NCI-H774 (cell line): ENCODE measurements at regions not wholly inside any gene's neighbourhood (a gene's known extent, or its start where the extent isn't known, plus 50 kb on each side); places are given as distances from the start of the nearest gene placed in this dataset.

ENCODE experiments used
- DNase-seq: peaks from one replicate; lab custom pipeline; 2025; lab: John Stamatoyannopoulos, UW

- no peak for DNase-seq
These were observed 184.4 kb upstream of the DYNLRB2 start for GRCh38 chr16:80356365-80356764.

DNA sequence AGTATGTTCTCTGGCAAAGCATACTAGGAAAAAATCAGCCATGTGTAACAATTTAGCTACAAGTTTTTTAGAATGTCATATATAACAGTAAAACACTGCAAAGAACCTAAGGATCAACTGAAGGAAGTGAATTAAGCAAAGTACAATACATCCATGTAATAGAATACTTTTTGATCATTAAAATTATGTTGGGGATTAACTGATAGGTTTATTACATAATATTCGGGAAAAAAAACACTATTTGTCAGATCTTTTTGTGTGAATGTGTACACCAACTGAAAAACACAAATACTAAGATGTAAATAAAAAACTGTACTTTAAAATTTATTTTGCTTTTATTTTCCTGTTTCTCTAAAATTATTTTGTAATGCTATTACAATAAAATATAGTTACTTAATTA lies 185.5 kb upstream of the DYNLRB2 start:
- DNase-seq, result no peak

- no peak for DNase-seq
These were observed 190.7 kb upstream of the DYNLRB2 start for GRCh38 chr16:80350061-80350460.

GRCh38 chr16:80347900-80348299 lies 192.9 kb upstream of the DYNLRB2 start:
- no peak for DNase-seq

GRCh38 chr16:80347002-80347401 lies 193.8 kb upstream of the DYNLRB2 start:
- no peak for DNase-seq

DNA sequence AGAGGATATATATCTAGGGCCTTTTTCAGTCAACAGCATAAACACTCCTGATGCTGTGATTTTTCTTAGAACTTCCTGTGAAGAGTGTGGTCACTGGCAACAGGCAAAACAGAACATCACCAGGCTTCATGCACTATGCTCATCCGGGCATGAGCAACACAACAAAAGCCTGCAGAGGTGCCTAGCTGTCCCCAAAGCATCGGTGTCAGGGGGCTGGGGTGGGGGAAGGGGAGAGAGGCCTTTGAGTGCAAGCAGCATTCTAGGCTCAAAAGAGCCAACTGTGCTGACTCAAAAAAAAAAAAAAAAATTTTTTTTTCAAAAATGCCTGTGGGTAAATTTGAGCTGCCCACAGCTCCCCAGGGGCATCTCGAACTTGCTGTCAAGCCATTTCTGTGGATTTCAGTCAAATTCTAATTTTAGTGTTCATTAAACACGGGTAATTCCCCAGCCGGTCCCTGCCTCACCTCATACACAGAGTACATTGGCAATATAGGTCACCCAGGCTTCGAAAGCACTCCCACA lies 194.6 kb upstream of the DYNLRB2 start:
- DNase-seq, result no peak

DNA sequence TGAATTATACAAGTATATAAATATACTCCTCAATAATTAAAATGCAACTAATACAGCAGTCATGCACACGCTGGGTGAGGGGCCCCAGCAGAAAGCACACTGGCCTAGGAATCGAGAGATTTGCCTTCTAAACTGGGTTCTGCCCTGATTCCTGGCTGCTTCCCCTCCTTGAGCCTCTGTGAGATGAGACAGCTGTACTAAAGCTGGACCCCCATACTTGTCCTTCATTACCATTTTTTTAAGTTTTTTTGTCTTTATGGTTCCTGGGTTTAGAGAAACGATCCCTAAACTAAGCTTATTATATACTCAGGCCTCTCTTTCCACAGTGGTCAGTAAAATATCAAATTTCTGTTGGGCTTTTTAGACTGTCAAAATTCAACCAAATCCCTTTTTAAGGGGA lies 195.1 kb upstream of the DYNLRB2 start:
- DNase-seq, result no peak

DNA sequence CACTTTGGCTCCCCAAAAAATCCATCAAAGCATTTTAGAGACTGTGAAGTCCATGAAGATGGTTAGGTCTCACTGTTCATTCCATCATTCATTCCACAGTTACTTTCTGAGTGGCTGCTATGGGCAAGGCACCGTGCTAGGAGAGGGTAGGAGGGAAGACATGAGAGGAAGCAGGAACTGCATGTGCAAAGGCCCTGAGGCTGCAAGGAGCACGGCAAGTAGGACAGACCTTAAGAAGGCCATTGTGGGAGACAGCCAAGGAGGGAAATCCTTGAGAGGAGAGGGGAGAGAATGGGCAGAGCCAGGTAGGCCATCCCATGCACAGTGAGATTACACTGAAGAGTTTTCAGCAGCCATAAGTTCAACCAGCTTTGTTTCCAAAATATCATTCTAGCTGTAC lies 196.2 kb upstream of the DYNLRB2 start:
- DNase-seq, result no peak

GRCh38 chr16:80341263-80341662 lies 199.5 kb upstream of the DYNLRB2 start:
- no peak for DNase-seq

DNA sequence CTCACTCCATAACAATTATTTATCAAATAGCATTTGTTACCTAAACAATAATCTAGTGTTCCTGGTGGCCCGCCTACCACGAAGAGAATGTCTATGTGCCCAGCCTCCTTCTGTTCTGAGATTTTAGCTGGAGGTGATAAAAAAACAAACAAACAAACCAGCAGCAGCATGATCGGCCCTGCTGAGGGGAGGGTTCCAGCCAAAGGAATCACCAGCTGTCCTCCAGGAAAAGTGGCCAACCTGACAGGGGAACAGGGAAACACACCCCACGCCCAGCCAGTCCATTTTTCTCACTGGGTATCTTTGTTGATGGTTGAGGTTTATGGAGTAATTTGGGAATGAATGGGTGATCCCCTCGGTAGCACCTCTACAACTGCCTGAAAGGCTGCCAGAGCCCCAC lies 203.0 kb upstream of the DYNLRB2 start:
- no peak for DNase-seq

DNA sequence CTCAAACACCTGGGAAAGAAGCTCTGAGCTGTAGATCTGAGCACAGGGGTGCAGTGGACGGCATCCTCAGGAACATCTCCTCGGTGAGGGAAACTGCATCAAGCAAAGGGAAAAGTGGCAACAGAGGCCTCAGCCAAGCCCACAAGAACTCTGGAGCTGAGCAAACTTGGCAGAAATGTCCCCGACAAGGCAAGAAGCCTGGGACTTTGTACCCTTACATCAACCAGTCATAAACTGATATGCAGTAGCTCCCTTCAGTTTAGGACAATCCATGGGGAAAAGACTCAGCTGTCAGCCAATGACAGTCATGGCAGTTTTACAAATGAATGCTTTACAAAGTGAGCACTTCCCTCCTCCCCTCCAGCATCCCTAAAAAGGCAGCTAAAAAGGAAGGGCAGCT lies 210.0 kb upstream of the DYNLRB2 start:
- no peak for DNase-seq

- no peak for DNase-seq
These were observed 210.6 kb upstream of the DYNLRB2 start for GRCh38 chr16:80330150-80330549.

DNA sequence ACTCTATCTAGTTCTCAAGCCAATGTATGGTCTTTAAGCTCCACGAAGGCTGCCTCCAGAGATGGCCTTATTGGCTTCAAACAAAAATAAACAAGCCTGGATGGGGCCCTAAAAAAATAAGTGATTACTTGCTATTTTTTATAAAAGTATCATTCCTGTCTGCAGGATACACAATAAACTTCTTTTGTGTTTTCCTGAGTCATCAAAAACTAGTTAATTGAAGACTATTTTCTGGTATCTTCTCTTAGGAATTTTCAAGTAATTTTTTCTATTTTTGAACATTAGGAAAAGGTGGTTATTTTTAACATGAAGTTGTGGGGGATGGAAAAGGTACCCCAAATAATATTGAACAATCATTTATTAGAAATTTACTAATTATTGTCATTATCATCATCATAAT lies 213.1 kb upstream of the DYNLRB2 start:
- DNase-seq, result no peak

DNA sequence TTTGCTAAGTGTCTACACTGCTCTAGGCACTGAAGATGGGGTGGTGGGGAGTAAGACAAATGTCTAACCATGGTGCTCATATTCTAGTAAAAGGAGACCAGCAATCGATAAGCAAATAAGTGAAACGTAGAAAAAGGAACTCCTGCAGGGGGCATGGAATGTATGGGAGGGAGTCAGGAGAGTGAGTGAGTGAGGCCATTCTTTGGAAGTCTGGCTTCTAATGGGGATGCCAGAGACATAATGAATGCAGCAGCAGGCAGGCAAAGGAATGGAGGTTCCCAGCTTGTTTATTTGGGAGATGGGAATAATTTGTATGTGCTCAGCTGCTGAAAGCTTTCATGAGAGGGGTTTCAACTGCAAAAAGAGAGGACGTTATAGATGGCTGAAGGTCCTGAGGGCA lies 216.4 kb upstream of the DYNLRB2 start:
- DNase-seq, result no peak

- no peak for DNase-seq
These were observed 217.0 kb upstream of the DYNLRB2 start for GRCh38 chr16:80323808-80324195.

DNA sequence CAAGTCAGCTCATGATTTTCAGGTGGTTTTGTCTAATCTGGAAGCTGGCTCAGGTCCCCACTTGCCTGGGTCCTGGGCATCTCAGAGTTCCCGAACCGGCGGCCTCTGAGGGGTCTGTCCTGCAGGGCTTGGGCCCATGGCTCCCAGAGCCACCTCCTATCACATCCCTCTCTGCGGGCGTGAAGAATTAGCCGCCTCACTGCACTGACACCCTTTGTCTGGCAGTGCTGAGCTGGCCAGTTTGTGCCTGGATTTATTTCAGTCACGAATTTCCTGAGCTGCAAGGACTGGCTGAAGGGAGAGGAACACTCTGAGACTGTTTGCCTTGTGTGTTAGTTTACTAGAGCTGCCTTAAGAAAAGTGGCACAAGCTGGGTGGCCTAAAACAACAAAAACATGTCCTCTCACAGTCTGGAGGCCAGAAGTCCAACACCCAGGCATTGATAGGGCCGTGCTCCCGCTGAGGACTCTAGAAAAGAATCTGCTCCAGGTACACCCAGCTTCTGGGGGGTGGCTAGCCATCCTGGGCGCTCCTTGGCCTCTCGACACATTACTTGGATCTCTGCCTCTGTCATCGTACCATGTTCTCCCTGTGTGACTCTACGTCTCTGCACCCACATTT lies 217.5 kb upstream of the DYNLRB2 start:
- DNase-seq, result no peak

GRCh38 chr16:80319181-80319580 lies 221.6 kb upstream of the DYNLRB2 start:
- DNase-seq, result no peak

DNA sequence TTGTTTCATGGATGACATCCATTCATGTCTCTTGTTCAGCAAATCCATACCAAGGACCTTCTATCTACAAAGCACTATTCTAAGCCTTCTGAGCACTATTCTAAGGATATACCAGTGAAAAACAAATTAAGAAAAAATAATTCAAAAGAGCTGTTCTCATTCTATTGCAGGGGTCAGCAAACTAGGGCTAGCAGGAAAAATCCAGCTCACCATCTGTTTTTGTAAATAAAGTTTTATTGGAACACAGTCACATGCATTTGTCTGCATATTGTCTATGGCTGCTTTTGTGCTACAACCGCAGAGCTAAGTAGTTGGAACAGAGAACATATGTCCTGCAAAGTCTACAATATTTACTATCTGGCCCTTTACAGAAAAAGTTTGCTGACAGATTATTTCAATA lies 222.7 kb upstream of the DYNLRB2 start:
- no peak for DNase-seq

GRCh38 chr16:80317599-80318037 lies 223.2 kb upstream of the DYNLRB2 start:
- no peak for DNase-seq

DNA sequence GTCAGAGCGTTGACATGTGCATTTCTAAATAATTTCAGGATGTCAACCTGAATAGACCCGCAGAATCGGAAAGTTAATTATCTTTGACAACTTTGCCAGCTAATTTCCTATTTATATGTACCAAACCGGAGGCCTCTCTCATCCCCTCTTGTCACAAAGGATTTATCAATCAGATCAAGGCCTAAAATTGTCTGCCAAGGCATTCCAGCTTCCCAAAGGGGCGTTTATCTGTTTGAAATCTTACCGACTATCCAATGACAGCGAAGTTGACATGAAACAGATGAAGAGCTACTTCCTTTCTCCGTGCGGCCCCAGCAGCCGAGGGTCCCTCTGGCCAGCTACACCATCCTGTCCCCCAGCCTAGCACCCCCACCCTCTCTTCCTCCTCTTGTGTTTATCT lies 223.7 kb upstream of the DYNLRB2 start:
- no peak for DNase-seq

DNA sequence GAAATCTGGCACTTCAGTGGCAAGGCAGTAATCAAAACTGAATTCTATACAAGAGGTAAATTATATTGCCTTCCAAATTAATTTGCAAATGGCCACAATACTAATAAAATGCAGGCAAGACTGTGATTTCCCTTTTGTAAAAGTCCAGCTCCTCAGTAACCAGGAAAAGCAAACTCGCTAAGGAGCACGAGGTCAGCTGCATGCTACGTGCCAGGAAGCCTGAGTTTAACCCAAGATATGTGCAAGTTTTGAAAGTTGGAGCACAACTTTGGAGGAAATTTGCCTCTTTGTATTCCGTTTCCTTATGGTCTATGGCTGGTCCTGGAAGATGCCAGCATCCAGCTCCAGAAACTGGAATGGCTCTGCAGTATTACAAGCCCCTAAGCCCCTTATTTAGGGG lies 226.8 kb upstream of the DYNLRB2 start:
- DNase-seq, result no peak

- no peak for DNase-seq
These were observed 231.6 kb upstream of the DYNLRB2 start for GRCh38 chr16:80309178-80309577.

- no peak for DNase-seq
These were observed 235.4 kb upstream of the DYNLRB2 start for GRCh38 chr16:80305410-80305809.

DNA sequence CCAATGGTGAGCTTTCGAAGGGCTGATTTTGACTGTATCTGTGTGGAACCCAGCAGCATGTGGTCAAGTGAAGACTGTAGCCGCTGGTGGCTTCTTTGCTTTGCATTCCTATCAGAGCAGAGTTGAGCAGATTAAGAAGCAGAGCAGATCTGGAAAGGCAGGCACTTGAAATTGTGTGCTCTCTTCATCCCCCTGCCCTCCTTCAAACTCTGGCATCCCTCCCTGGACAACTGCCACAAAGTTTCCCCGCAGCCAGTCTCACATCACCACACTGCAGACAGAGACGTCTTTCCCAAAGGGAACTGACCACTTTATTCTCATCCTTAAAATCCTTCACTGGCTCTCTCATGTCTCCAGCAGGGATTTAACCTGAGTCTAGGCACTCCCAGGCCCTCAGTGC lies 237.1 kb upstream of the DYNLRB2 start:
- DNase-seq, result no peak

DNA sequence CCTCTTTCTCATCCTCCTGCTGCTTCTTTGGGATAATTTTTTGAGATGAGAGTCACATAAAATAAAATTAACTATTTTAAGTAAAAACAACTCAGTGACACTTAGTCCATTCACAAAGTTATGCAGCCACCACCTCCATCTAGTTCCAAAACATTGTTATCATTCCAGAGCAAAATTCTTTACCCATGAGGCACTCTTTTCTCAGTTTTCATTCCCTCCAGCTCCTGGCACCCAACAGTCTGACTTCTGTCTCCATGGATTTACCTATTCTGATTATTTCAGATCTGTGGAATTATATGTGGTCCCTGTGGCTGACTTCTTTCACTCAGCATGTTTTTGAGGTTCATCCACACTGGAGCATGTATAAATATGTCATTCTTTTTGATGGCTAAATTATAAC lies 239.9 kb upstream of the DYNLRB2 start:
- DNase-seq, result no peak
